ENCODE measurements at regions not wholly inside any gene's neighbourhood (a gene's known extent, or its start where the extent isn't known, plus 50 kb on each side); places are given as distances from the start of the nearest gene placed in this dataset.

DNA sequence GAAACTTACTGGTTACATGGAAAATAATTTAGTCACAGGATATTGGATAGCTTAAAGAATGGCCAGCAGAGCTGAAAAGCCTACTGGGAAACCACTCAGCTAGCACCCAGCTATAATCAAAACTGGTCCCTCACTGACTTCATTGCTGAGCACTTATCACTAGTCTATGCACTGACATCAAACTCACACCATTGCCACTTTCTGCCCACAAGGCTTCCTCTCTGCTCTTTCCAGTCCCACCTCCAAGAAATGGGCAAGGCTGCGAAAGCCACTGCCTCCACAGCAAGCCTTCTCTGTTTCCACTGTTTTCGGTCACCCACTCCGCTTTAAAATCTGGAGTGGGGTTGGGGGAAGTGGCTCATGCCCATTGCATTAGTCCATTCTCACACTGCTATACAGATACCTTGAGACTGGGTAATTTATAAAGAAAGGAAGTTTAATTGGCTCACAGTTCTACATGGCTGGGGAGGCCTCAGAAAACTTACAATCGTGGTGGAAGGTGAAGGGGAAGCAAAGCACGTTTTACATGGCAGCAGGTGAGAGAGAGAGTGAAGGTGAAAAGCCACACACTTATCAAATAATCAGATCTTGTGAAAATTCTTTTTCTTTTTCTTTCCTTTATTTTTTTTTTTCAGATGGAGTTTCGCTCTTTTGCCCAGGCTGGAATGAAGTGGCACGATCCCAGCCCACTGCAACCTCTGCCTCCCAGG lies 77.0 kb upstream of the CERS6 start:
- DNase-seq (ENCODE audit: low spot score), result no peak

DNA sequence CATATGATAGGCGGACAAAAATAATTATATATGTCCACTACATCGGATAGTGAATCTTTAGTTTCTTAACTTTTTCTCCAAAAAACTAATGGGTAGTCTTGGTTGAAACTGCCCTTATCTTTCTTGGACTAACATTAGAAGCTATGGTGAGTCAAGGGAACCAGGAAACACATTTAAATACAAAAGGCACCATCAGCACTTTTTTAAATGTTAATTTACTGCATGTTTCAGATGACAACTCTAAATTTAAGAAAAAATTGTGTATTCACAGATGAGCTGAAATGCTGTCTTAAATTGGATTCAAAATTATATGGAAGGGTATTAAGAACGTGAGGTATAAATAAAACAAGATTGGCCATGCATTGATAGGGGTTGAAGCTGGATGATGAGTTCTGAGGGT lies 75.6 kb upstream of the CERS6 start:
- DNase-seq (ENCODE audit: low spot score), result no peak

- no peak for DNase-seq (ENCODE audit: low spot score)
Measured at GRCh38 chr2:168392024-168392423, 64.0 kb upstream of the CERS6 start.

DNA sequence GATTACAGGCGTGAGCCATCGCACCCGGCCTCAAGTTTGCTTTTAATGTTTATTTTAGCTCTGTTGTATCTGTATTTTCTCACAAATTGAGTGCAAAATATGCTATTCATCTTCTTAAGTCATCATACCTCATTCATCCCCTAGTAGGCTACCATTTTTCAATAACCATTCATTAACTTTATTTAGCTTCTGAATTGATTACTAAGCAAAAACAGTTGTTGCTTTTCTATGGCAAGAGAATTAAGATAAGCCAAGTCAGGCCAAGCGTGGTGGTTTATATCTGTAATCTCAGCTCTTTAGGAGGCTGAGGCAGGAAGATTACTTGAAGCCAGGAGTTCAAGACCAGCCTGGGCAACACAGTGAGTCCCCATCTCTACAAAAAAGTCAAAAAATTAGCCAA lies 63.3 kb upstream of the CERS6 start:
- DNase-seq (ENCODE audit: low spot score), result no peak

GRCh38 chr2:168394262-168394661 lies 61.8 kb upstream of the CERS6 start:
- DNase-seq (ENCODE audit: low spot score), result no peak

DNA sequence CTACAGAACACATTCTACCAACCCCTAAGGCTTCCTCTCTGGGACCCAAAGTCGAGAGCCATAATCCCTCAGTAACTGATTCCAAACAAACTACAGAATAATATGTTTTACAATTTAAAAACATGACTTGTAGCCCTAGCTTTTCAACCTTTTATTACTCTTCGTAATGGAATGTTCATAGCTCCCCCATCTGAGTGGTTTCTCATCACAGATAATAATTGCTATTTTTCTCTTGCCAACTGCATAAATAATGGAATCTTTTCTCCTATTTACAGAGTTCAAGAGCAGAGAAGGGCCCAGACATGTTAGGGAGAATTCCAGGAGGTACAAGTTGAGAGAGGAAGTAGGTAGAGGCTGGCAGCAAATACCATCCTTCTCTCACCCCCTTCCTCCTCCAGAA lies 59.9 kb upstream of the CERS6 start:
- DNase-seq (ENCODE audit: low spot score), result no peak

DNA sequence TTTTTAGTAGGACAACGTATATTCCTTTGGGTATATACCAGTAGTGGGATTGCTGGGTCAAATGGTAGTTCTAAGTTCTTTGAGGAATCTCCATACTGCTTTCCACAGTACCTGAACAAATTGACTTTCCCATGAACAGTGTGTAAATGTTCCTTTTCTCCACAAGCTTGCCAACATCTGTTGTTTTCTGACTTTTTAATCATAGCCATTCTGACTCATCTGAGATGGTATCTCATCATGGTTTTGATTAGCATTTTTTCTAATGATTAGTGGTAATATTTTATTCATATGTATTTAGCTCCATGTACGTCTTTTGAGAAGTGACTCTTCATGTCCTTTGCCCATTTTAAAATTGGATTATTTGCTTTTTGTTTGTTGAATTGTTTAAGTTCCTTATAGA lies 58.4 kb upstream of the CERS6 start:
- DNase-seq (ENCODE audit: low spot score), result no peak

DNA sequence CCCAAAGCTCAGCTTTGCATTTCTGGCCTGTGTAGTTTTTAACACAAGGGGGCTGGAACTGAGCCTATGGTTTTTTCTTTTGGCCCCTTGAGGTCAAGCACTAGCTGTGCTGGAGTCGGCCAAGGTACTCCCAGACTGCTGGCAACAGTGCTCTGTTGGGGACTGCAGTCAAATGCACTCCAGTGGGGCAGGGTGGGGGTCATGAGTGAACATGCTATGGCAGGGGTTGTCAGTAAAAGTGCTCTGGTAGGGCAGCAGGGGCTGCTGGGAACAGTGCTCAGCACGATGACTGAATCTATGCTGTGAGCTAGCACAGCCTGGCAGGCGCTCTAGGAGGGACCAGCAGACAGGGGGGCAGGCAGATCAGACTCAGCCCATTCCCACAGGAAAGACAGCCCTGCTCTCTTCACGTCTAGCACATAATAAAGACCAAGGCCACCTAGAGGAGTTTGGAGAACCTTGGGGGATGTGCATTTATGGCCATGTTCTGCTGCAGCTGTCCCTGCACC lies 55.0 kb upstream of the CERS6 start:
- no peak for DNase-seq (ENCODE audit: low spot score)

- DNase-seq (ENCODE audit: low spot score), result no peak
Measured at GRCh38 chr2:168401771-168402170, 54.3 kb upstream of the CERS6 start.

DNA sequence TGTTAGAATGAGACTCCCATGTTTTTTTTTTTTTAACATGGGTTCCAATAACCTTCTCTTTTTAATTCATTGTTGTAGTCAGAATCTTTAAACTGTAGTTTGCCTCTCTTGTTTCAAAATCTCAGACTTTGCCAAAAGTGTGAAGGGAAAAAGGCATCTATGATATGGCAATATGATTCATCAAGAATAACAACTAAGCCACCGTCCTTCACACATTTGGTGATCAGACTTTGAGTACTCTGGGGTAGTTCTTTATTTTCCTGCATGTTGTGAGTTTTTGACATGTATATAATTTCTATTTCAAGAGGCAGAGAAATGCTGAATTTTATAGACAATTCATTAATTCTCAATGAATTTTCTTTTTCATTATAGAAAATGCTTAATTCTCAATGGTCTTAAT lies 53.5 kb upstream of the CERS6 start:
- no peak for DNase-seq (ENCODE audit: low spot score)

DNA sequence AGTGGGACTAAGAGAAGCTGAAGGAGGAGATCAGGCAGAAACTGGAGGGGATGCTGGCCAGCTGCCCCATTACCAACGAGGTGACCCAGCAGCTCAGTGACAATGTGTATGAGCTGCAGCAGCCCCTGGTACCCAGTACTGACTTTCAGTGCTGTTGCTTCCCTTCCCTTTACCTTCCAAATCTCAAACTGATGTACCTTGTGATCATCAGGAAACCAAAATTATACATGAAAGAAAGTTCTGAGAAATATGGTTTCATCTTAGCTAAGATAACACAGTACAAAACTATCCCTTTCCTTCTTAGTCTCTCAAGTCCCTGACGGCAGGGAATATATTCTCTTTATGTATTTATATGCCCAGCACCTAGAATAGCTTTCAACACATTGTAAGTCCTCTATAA lies 52.3 kb upstream of the CERS6 start:
- no peak for DNase-seq (ENCODE audit: low spot score)

DNA sequence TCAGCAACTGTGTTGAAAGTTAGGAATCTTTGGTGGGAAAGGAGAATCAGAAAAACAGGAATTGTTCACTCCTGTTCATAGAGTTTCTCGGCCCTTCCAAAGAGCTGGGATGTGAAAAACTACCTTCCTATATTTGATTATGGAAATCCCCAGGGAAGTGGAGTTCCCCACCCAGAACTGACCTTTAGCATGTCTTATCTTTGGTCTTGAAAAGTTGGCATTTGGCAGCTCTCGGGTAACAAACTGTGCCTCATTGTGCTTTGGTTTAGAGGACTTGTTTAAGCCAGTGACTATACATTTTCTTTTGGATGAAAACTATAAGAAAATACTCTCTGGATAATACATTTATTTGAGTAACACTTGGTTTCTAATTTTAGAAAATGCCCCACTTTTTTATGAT lies 51.3 kb upstream of the CERS6 start:
- peak; percentile 9 for DNase-seq (ENCODE audit: low spot score)

Measured in HuH-7.5 (cell line).